Loucy (cell line): ENCODE measurements at regions not wholly inside any gene's neighbourhood (a gene's known extent, or its start where the extent isn't known, plus 50 kb on each side); places are given as distances from the start of the nearest gene placed in this dataset.

Experiments used
- EZH2phosphoT487 ChIP-seq: fragments of 200-600 bp; IDR thresholded peaks from 2 replicates; pipeline ENCODE4 v1.6.1; 2018; ENCODE audit warnings: antibody characterized with exemption, mild to moderate bottlenecking, moderate library complexity, borderline replicate concordance
- TF ChIP-seq, protein P1 (sequence below): fragments of 200-600 bp; sonication (generic); conservative IDR thresholded peaks from 2 replicates; pipeline ENCODE4 v1.5.1; 2014; ENCODE audit warnings: mild to moderate bottlenecking, antibody characterized with exemption, low read length

DNA sequence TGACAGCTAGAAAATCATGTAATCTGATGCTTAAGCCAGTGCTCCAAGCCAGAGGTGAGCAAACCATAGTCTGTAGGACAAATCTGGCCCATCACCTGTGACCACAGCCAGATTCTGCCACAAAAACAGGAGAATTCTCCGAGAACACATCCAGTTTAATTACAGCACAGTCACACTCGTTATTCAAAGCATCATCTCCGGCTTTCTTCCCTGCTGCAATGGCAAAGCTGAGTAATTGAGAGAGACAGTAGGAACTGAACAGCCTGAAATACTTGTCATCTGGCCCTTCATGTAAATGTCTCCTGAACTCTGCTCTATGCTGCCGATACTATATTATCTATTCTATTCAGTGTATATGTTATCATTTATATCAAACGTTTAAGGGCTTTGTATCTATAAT lies 121.4 kb upstream of the FOXF1 start:
- TF ChIP-seq, protein P1, sequence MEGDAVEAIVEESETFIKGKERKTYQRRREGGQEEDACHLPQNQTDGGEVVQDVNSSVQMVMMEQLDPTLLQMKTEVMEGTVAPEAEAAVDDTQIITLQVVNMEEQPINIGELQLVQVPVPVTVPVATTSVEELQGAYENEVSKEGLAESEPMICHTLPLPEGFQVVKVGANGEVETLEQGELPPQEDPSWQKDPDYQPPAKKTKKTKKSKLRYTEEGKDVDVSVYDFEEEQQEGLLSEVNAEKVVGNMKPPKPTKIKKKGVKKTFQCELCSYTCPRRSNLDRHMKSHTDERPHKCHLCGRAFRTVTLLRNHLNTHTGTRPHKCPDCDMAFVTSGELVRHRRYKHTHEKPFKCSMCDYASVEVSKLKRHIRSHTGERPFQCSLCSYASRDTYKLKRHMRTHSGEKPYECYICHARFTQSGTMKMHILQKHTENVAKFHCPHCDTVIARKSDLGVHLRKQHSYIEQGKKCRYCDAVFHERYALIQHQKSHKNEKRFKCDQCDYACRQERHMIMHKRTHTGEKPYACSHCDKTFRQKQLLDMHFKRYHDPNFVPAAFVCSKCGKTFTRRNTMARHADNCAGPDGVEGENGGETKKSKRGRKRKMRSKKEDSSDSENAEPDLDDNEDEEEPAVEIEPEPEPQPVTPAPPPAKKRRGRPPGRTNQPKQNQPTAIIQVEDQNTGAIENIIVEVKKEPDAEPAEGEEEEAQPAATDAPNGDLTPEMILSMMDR = no peak
- TF ChIP-seq EZH2phosphoT487 = no peak
